GM21786 (cell line): ENCODE measurements at regions not wholly inside any gene's neighbourhood (a gene's known extent, or its start where the extent isn't known, plus 50 kb on each side); places are given as distances from the start of the nearest gene placed in this dataset.

Experiments used
- ATAC-seq: cut with Tn5 transposase; IDR thresholded peaks from one replicate; pipeline ENCODE4 v1.9.1; 2021; ENCODE audit not compliant: unreplicated experiment

DNA sequence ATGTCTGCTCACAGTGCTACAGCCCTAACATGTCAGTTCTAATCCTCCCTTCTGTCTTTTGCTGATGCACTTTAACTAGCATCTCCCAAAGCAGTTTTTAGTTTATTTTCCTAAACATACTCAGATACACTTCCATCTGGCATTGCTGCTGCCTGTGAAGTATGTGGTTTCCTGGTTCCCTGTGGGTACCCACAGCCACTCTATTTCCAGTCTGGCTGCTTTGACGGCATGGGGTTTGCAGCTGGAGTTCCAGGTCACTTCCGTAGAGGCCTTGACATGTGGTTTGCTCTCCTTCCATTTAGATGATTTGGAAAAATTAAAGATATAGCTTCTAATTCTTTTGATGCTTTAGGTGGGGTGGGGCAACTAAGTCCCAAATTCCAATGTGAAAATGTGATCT, 375.5 kb downstream of the PCDH20 start:
- ATAC-seq: no peak

DNA sequence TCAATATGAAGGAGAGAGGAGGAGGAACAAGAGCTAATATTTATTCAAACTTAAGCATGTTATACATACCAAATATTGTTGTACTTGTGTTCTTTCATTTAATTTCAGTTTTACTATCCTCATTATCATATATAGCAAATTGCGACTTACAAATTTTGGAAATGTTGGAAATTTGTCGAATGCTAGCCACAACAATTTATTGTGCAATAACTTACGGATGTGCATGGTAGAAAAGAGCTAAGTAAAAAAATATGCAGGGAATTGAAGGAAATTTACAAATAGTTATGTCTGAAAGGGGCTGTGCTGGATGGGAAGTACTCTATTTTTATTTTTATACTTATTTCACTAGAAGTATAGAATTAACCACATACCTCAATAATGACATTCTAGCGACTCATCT, 376.3 kb downstream of the PCDH20 start:
- no peak for ATAC-seq

DNA sequence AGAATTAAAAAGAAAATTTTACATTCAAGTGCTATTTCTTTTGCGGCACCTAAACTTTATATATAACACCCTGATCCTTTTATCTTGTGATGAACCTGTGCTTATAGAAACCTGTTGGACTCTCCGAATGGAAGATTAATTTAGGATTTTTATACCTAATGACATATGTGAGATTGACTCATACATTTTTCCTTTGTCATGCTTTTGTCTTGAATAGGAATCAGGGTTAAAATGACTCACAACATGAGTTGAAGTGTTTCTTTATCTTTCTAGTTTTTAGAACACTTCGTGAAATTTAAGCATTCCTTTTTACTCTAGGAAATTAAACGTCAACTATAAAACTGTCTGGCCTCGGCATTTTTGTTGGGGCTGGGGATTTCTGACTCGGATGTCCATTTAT, 378.9 kb downstream of the PCDH20 start:
- ATAC-seq: no peak

DNA sequence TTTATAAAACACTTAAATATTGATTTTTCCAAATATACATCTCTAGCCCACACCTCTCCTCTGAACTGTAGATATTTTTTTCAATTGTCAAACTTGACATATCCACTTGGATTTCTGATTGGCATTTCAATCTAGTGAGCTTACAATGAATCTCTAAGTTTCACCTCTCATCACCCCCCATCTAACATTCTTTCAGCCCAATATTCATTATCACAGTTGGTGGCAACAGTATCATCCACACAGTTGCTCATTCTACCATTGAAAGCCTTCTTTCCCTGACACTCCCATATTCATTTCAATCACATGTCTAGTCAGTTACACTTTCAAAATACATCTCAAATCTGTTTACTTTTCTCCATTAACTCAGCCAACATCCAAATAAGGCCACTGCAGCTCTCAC, 385.2 kb downstream of the PCDH20 start:
- no peak for ATAC-seq

- peak; percentile 56 for ATAC-seq
These were observed 386.6 kb downstream of the PCDH20 start for GRCh38 chr13:61029064-61029463.

GRCh38 chr13:61024046-61024445, 391.6 kb downstream of the PCDH20 start:
- ATAC-seq: no peak

DNA sequence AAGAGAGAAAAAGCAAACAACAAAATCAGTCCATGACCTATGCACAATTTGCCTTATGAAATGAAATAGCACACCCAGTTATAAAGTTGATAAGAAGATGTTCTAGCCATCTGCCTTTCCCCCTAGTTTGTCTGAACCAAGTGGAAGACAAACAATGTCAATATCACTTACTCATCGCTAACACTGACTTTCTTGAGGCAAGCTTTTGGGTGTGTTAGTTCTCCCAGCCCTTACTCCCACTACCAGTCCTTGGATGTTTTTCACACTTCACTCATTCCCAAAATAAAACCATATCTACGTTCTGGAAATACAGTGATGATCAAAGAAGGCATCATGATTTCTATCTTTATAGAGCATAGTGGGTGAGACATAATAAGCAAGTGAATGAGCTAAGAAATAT, 393.8 kb downstream of the PCDH20 start:
- no peak for ATAC-seq

DNA sequence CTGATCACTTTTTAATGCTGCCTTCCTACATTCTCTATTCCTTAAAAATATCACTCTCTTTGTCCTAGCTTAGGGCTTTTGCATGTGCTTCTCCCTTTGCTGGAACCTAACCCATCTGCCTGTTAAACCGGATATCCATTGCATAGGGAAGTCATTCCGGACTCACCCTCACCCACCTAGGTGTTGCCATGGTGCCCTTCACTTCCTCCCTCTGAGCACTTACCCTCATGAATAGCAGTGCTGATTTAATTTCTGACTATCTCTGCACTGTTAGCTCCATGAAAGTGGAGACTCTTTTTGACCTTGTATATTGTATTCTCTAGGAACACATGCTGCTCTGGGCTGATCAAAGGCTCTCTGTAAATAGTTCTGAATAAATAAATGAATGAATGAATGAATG, 401.9 kb downstream of the PCDH20 start:
- ATAC-seq: no peak

GRCh38 chr13:61010358-61010757, 405.3 kb downstream of the PCDH20 start:
- no peak for ATAC-seq

GRCh38 chr13:61002686-61003085, 413.0 kb downstream of the PCDH20 start:
- ATAC-seq: no peak

DNA sequence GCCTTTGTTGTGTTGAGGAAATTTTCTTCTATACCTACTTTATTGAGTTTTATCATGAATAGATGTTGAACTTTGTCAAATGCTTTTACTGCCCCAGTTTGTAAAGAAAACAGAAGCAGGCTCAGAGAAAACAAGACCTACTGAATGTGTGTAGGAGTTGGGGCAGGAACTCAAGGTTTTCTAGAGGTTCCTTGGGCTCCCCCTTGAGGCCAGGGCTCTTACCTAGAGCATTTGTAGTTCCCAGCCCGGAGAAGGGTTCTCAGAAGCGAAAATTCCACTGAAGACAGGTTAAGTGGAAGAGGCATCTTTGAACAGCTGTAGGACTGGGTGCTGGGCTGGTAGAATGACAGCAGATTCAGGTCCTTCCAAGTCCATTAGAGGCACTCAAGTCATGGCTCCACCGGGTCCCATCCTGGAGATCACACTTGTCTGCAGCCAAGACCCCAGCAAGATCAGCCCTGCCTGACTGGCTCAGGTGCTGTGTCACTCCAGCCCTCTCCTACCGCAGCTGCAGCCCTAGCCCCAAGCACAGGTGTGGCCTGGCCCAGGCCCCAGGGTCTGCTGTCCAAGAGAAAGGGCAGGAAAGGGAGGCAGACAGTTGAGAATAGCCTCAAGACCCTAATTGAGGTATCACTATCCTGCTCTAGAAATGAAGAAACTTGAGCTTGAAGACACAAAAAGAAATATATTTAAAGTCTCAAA, 425.5 kb downstream of the PCDH20 start:
- no peak for ATAC-seq

GRCh38 chr13:60986301-60986700, 429.3 kb downstream of the PCDH20 start:
- no peak for ATAC-seq

- ATAC-seq: no peak
These were observed 434.2 kb downstream of the PCDH20 start for GRCh38 chr13:60981407-60981806.

- ATAC-seq: no peak
These were observed 439.3 kb downstream of the PCDH20 start for GRCh38 chr13:60976367-60976766.

DNA sequence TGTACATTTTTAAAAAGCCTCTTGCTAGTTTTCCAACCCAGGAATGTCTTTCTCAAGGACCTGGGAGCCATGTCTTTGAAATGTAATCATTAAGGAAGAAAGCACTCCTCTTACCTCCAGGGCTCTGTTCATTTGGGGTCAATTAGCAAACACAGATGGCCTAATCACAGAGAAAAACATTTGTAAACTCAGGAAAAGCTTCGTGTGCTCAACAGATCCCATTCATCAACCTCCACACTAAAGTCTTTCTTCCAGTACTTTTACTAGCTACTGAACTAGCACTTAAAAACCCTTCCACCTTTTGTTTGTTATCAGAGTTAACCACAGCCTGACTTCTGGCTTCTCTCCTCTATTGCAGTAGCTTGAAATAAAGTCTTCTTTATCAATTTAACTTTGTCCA, 441.4 kb downstream of the PCDH20 start:
- ATAC-seq: no peak

GRCh38 chr13:60973529-60973928, 442.1 kb downstream of the PCDH20 start:
- ATAC-seq: no peak

- no peak for ATAC-seq
These were observed 444.9 kb downstream of the PCDH20 start for GRCh38 chr13:60970736-60971135.

DNA sequence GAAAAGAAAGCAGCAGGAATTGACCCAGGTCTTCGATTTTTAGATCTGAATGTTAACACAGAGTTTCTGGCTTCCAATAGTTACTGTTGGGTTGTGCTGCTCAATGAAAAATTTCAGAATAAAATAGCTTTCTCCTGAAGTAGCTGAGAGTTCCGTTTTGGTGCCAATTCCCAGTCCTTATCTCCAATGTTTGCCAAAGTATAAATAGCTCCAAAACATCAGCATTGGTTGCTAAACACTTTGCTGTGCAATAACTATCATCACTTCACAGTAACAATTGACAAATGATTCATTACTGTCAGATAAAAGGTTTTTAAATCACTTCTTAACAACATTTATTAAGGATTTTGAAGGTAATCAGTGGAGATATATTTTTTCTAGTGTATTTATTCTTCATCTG, 446.0 kb downstream of the PCDH20 start:
- no peak for ATAC-seq

- no peak for ATAC-seq
These were observed 456.2 kb downstream of the PCDH20 start for GRCh38 chr13:60959427-60959826.

DNA sequence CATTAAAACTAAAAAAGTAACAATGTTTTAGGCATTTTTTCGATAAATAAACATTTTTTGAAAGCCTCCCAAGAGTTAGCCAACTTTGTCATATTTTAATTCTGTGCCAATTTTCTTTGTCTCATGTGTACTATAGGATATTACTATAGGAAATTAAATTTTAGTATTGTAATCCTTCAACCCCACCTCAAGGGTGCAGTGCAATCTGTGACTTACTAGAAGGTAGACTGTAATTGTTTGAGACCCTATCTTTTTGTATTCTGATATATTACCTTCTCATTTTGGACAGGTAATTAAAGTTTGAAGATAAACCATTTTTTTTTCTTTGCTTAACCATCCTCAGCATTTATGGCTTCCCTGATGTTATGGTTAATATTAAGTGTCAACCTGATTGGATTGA, 457.8 kb downstream of the PCDH20 start:
- ATAC-seq: no peak

GRCh38 chr13:60945396-60945795, 470.3 kb downstream of the PCDH20 start:
- no peak for ATAC-seq

- no peak for ATAC-seq
These were observed 470.8 kb downstream of the PCDH20 start for GRCh38 chr13:60944863-60945262.

- ATAC-seq: no peak
These were observed 471.6 kb downstream of the PCDH20 start for GRCh38 chr13:60944016-60944415.
